ENCODE measurements at regions not wholly inside any gene's neighbourhood (a gene's known extent, or its start where the extent isn't known, plus 50 kb on each side); places are given as distances from the start of the nearest gene placed in this dataset.
A peak's percentile ranks its signal among the peaks of the same experiment; 100 is the strongest.

- no peaks in the 10 kb centered on the region for H3K36me3 ChIP-seq (ENCODE audit: control insufficient read depth in 2 of 4, insufficient read depth in 4 of 4, low read length in 3 of 4)
- peaks cover 0 to 2% of the 10 kb centered on the region in 2 experiments for H4K20me1 ChIP-seq (replicated peaks in 1 of 2; ENCODE audit: control insufficient read depth in 1 of 2, insufficient read depth in 2 of 2, low read length in 2 of 2)
- H4K5ac ChIP-seq (ENCODE audit: insufficient read length, low read depth, low read length) = no peak overlapping the region
- no peaks in the 10 kb centered on the region for H3K9me3 ChIP-seq (ENCODE audit: insufficient read depth in 2 of 2, low read depth in 1 of 2, low read length in 1 of 2)
- H2BK120ac ChIP-seq (replicated peaks; ENCODE audit: low read depth, low read length) = no peak overlapping the region
- H3K79me1 ChIP-seq (ENCODE audit: low read depth, low read length) = no peaks in the 10 kb centered on the region
- H3K27me3 ChIP-seq (replicated peaks in 1 of 4; ENCODE audit: control insufficient read depth in 3 of 4, extremely low read depth in 1 of 4, insufficient read depth in 3 of 4, low read length in 3 of 4) = no peaks in the 10 kb centered on the region
- no peak overlapping the region for H3K23ac ChIP-seq (ENCODE audit: insufficient read length)
- H2AK5ac ChIP-seq (ENCODE audit: low read depth, low read length) = no peak overlapping the region
- no peak overlapping the region for H4K8ac ChIP-seq (ENCODE audit: extremely low read depth, insufficient read depth, low read length)
- no peak overlapping the region for H2BK20ac ChIP-seq (ENCODE audit: low read length)
- FAIRE-seq (no peak), DNase-seq (ENCODE audit: low read depth in 1 of 2, low spot score in 2 of 2) (no peak)
- H2AFZ ChIP-seq (ENCODE audit: low read length) = no peak overlapping the region
- H3K27ac ChIP-seq (ENCODE audit: low read depth, low read length) = no peak overlapping the region
- H3K18ac ChIP-seq (ENCODE audit: extremely low read depth, low read length) = no peak overlapping the region
- H3K79me2 ChIP-seq (ENCODE audit: control insufficient read depth in 1 of 2, insufficient read depth in 2 of 2, low read length in 2 of 2) = no peaks in the 10 kb centered on the region
- no peak overlapping the region for H4K91ac ChIP-seq (replicated peaks; ENCODE audit: insufficient read length, low read length)
- peaks cover 0 to 3% (median 0%) of the 10 kb centered on the region in 4 experiments; a peak in 1 of 7 replicates for H3K4me1 ChIP-seq (replicated peaks in 1 of 4; ENCODE audit: control insufficient read depth in 3 of 4, insufficient read depth in 4 of 4, low read length in 3 of 4)
- H3K56ac ChIP-seq (replicated peaks; ENCODE audit: insufficient read length, low read depth, low read length) = peak overlapping the region; percentile 99
- TF ChIP-seq RXRA (IDR thresholded peaks at IDR 0.05; ENCODE audit: insufficient read depth, low read depth, low read length) = no peak
- no peak for TF ChIP-seq SP1 (IDR thresholded peaks at IDR 0.05; ENCODE audit: low read depth, low read length)
- no peak for TF ChIP-seq CTCF (IDR thresholded peaks at IDR 0.05; ENCODE audit: control extremely low read depth in 1 of 3, insufficient read depth in 1 of 3, low read depth in 1 of 3, low read length in 3 of 3)
- no peak for TF ChIP-seq GTF2F1 (IDR thresholded peaks at IDR 0.05; ENCODE audit: borderline replicate concordance, low read depth, low read length)
- no peak for TF ChIP-seq RFX5 (IDR thresholded peaks at IDR 0.05; ENCODE audit: borderline replicate concordance, low read depth, low read length)
- no peak for TF ChIP-seq RBBP5 (IDR thresholded peaks at IDR 0.05; ENCODE audit: borderline replicate concordance, low read depth, low read length)
- no peak for TF ChIP-seq ZNF274 (IDR thresholded peaks at IDR 0.05; ENCODE audit: borderline replicate concordance, extremely low read depth, low read length)
- TF ChIP-seq CTBP2 (IDR thresholded peaks at IDR 0.05; ENCODE audit: borderline replicate concordance, insufficient read depth, insufficient read length, low read length) = no peak
- ChIA-PET POLR2A (ENCODE audit: partially characterized antibody) (no interaction called here), CTCF (ENCODE audit: partially characterized antibody) (no interaction called here)
- H3K14ac ChIP-seq (ENCODE audit: insufficient read length) = no peak overlapping the region
- H2BK5ac ChIP-seq (ENCODE audit: low read depth, low read length) = no peak overlapping the region
- H3K9ac ChIP-seq (replicated peaks in 1 of 4; ENCODE audit: extremely low read depth in 1 of 4, low read depth in 3 of 4, low read length in 3 of 4) = no peak overlapping the region
- H2BK12ac ChIP-seq (ENCODE audit: low read depth, low read length) = no peak overlapping the region
- H3K4me2 ChIP-seq (ENCODE audit: insufficient read depth in 1 of 2, low read depth in 2 of 2, low read length in 2 of 2) = no peak overlapping the region
- peaks cover 11% of the 10 kb centered on the region; the same call in 1 of the 2 replicates for H3K23me2 ChIP-seq (ENCODE audit: low read depth, low read length)
- whole genome bisulfite sequencing, 2 experiments (ENCODE audit: extremely low coverage in 1 of 2, insufficient coverage in 1 of 2, insufficient read length in 1 of 2, insufficient replicate concordance in 2 of 2, low coverage in 1 of 2, low lambda C conversion rate in 2 of 2, missing lambda C conversion rate in 1 of 2) = 92% methylated on average over 16 of the region's 16 CpGs; no CpG with 5 or more reads in 1 of the 2 experiments
- H2BK15ac ChIP-seq (ENCODE audit: low read length) = 0 out of 2 replicates have a peak overlapping the region, but pooled peaks have one; percentile 95
- no peak overlapping the region for H3K4me3 ChIP-seq (ENCODE audit: extremely low read depth in 1 of 4, insufficient read depth in 2 of 4, low read depth in 3 of 4, low read length in 4 of 4)
- H3K4ac ChIP-seq (replicated peaks; ENCODE audit: insufficient read length, low read depth, low read length) = no peak overlapping the region
These were observed 156.0 kb upstream of the BACE2 start for GRCh38 chr21:41011951-41012366.

Data from H1 (cell line).